ENCODE measurements at regions not wholly inside any gene's neighbourhood (a gene's known extent, or its start where the extent isn't known, plus 50 kb on each side); places are given as distances from the start of the nearest gene placed in this dataset.

- no peaks in the 10 kb centered on the region for H3K4me1 ChIP-seq (replicated peaks)
- no peaks in the 10 kb centered on the region for H3K36me3 ChIP-seq
- WGBS, result 94% methylated on average over 11 of the region's 11 CpGs
- intact Hi-C loops (cut with DNase I), result no loop called here
- TF ChIP-seq POLR2A (IDR thresholded peaks at IDR 0.05) (no peak), POLR2AphosphoS5 (IDR thresholded peaks at IDR 0.05) (no peak)
- TF ChIP-seq, protein P1, sequence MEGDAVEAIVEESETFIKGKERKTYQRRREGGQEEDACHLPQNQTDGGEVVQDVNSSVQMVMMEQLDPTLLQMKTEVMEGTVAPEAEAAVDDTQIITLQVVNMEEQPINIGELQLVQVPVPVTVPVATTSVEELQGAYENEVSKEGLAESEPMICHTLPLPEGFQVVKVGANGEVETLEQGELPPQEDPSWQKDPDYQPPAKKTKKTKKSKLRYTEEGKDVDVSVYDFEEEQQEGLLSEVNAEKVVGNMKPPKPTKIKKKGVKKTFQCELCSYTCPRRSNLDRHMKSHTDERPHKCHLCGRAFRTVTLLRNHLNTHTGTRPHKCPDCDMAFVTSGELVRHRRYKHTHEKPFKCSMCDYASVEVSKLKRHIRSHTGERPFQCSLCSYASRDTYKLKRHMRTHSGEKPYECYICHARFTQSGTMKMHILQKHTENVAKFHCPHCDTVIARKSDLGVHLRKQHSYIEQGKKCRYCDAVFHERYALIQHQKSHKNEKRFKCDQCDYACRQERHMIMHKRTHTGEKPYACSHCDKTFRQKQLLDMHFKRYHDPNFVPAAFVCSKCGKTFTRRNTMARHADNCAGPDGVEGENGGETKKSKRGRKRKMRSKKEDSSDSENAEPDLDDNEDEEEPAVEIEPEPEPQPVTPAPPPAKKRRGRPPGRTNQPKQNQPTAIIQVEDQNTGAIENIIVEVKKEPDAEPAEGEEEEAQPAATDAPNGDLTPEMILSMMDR (IDR thresholded peaks at IDR 0.05), result no peak
- no peaks in the 10 kb centered on the region for H3K27me3 ChIP-seq (replicated peaks; ENCODE audit: insufficient read depth)
- DNase-seq (ENCODE audit: low spot score), result no peak
- H3K9me3 ChIP-seq, result no peaks in the 10 kb centered on the region
- H3K27ac ChIP-seq, result no peak overlapping the region
- no peak overlapping the region for H3K4me3 ChIP-seq
These were observed 119.2 kb downstream of the INHBB start for GRCh38 chr2:120465012-120465700.

DNA sequence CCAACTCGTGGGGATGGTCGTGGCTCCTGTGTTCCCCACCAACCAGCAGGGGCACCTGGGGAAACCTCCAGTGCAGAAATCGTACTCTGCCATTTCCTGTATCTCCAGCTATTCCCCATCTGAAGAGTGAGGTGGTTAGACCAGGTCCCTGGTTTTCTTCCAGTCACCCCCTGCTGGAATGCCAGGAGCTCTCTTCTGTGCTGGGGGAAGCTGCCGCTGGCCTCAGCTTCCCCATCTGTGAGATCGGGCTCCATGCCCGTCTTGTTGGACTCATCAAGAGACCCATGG lies 119.7 kb downstream of the INHBB start:
- TF ChIP-seq POLR2A (IDR thresholded peaks at IDR 0.05), result no peak
- TF ChIP-seq POLR2AphosphoS5 (IDR thresholded peaks at IDR 0.05), result no peak
- TF ChIP-seq, protein P1 (IDR thresholded peaks at IDR 0.05), result no peak
- 42% methylated on average over 6 of the region's 6 CpGs for WGBS
- Histone ChIP-seq H3K4me3 (no peak overlapping the region), H3K27ac (no peak overlapping the region), H3K27me3 (replicated peaks; ENCODE audit: insufficient read depth) (no peaks in the 10 kb centered on the region), H3K4me1 (replicated peaks) (no peaks in the 10 kb centered on the region), H3K36me3 (no peaks in the 10 kb centered on the region), H3K9me3 (no peaks in the 10 kb centered on the region)
- DNase-seq (ENCODE audit: low spot score), result no peak
- intact Hi-C loops (cut with DNase I), result no loop called here

DNA sequence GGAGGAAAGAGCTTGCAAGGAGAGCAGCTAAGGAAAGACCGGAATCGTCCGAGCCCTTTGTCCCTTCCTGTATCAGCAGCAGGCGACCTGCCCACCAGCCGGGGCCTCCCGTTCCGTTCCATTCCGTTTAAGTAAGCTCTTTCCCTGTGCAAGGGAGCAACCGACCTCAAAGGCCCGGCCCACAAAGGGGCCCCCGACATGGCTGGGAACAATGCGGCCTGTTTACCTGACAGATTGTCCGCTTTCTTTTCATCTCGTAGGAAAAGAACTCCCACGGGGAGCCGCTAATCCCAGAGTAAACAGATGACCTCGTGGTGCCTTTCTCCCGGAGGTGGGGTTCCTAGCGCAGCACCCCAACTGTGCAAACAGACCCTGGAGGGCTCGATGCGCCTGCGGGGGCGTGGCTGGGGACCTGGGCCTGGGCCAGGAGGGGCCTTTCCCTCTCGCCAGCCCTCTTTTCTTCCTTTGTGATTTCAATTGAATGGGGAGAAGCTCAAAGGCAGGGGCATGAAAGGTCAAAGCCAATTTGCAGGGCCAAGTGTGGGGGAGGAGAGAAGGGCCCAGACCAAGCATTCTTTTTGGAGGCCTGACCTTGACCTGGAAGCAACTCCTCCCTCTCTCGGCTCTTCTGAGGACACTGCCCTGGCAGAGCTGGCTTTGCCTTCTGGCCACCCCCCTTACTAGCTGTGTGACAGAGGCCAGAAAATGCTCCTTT lies 120.2 kb downstream of the INHBB start:
- WGBS, result 24% methylated on average over 25 of the region's 25 CpGs
- TF ChIP-seq, protein P1 (IDR thresholded peaks at IDR 0.05), result no peak
- TF ChIP-seq POLR2AphosphoS5 (IDR thresholded peaks at IDR 0.05), result no peak
- TF ChIP-seq POLR2A (IDR thresholded peaks at IDR 0.05), result no peak
- H3K4me1 ChIP-seq (replicated peaks), result peaks cover 5% of the 10 kb centered on the region
- intact Hi-C loops (cut with DNase I), result no loop called here
- H3K36me3 ChIP-seq, result no peaks in the 10 kb centered on the region
- H3K4me3 ChIP-seq, result no peak overlapping the region
- no peaks in the 10 kb centered on the region for H3K9me3 ChIP-seq
- H3K27ac ChIP-seq, result no peak overlapping the region
- no peak for DNase-seq (ENCODE audit: low spot score)
- no peaks in the 10 kb centered on the region for H3K27me3 ChIP-seq (replicated peaks; ENCODE audit: insufficient read depth)

- no peak overlapping the region for H3K27ac ChIP-seq
- intact Hi-C loops (cut with DNase I), result no loop called here
These were observed 120.7 kb downstream of the INHBB start for GRCh38 chr2:120466704-120467054.

More at GRCh38 chr2:120466704-120467054, 120.7 kb downstream of the INHBB start:
- DNase-seq (ENCODE audit: low spot score), result no peak
- WGBS, result 80% methylated on average over 2 of the region's 2 CpGs
- no peaks in the 10 kb centered on the region for H3K9me3 ChIP-seq
- H3K4me1 ChIP-seq (replicated peaks), result peaks cover 5% of the 10 kb centered on the region
- no peak overlapping the region for H3K4me3 ChIP-seq
- no peaks in the 10 kb centered on the region for H3K36me3 ChIP-seq
- H3K27me3 ChIP-seq (replicated peaks; ENCODE audit: insufficient read depth), result no peaks in the 10 kb centered on the region
- TF ChIP-seq POLR2AphosphoS5 (IDR thresholded peaks at IDR 0.05), result no peak
- TF ChIP-seq, protein P1 (IDR thresholded peaks at IDR 0.05), result no peak
- no peak for TF ChIP-seq POLR2A (IDR thresholded peaks at IDR 0.05)
